CD4-positive, alpha-beta T cell (primary cell): ENCODE measurements at regions not wholly inside any gene's neighbourhood (a gene's known extent, or its start where the extent isn't known, plus 50 kb on each side); places are given as distances from the start of the nearest gene placed in this dataset.

Source experiments
- ATAC-seq: fragments of 200-7000 bp; cut with Tn5 transposase; one replicate; pipeline ENCODE4 v1.10.0; 2022; ENCODE audit warnings: mild to moderate bottlenecking; ENCODE audit not compliant: poor library complexity
- CTCF ChIA-PET: fragments of 350-600 bp; sonication (Branson Sonifier 250); formaldehyde crosslinking; loops from one replicate; lab custom pipeline; 2021; ENCODE audit warnings: antibody characterized with exemption, inconsistent platforms; lab: Charles Lee
- POLR2A ChIA-PET: fragments of 350-600 bp; sonication (Branson Sonifier 250); formaldehyde crosslinking; loops from one replicate; lab custom pipeline; 2021; ENCODE audit warnings: antibody characterized with exemption, inconsistent platforms; lab: Charles Lee
- DNase-seq, 14 experiments: peaks; one replicate each; pipeline ENCODE4 v3.0.0-alpha.2; 2013 to 2020; ENCODE audit warnings: mixed read lengths in 2 of 14
- H3K27ac ChIP-seq, 2 donors: one replicate each; pipeline versions ENCODE4 v1.5.1 to v1.7.0; 2013; ENCODE audit warnings: low read length in 2 of 2, low read depth in 1 of 2, mild to moderate bottlenecking in 1 of 2
- H3K27me3 ChIP-seq, 2 experiments: 1 replicate in 1 of 2; 2 replicates in 1 of 2; pipeline versions ENCODE4 v1.6.1 to v1.7.0; 2013; ENCODE audit warnings: low read length in 2 of 2, control low read depth in 1 of 2, mild to moderate bottlenecking in 1 of 2, moderate library complexity in 1 of 2; ENCODE audit not compliant: insufficient read depth in 2 of 2, control insufficient read depth in 1 of 2
- H3K36me3 ChIP-seq: one replicate; pipeline ENCODE4 v1.6.1; 2013; ENCODE audit warnings: low read length, control low read depth; ENCODE audit not compliant: insufficient read depth
- H3K4me1 ChIP-seq: one replicate; pipeline ENCODE4 v1.6.1; 2013; ENCODE audit warnings: low read length, control low read depth; ENCODE audit not compliant: insufficient read depth
- H3K4me3 ChIP-seq: one replicate; pipeline ENCODE4 v1.5.1; 2013; ENCODE audit warnings: mild to moderate bottlenecking, low read length, moderate library complexity
- H3K9me3 ChIP-seq, 2 experiments: 1 replicate in 1 of 2; 2 replicates in 1 of 2; pipeline versions ENCODE4 v1.6.1 to v1.7.0; 2013; ENCODE audit warnings: low read length in 2 of 2, mild to moderate bottlenecking in 2 of 2, control low read depth in 1 of 2, moderate library complexity in 1 of 2; ENCODE audit not compliant: control insufficient read depth in 1 of 2, insufficient read depth in 1 of 2
- H3K27ac Mint-ChIP-seq: one replicate; pipeline ENCODE4 v1.8.0; 2020; ENCODE audit warnings: mixed read lengths
- H3K27me3 Mint-ChIP-seq: one replicate; pipeline ENCODE4 v1.8.0; 2021; ENCODE audit warnings: mixed read lengths
- H3K36me3 Mint-ChIP-seq: one replicate; pipeline ENCODE4 v1.8.0; 2021; ENCODE audit warnings: low read depth, mixed read lengths
- H3K4me1 Mint-ChIP-seq: one replicate; pipeline ENCODE4 v1.8.0; 2021; ENCODE audit warnings: low read depth, mixed read lengths
- H3K4me3 Mint-ChIP-seq: one replicate; pipeline ENCODE4 v1.8.0; 2020; ENCODE audit warnings: mild to moderate bottlenecking, mixed read lengths
- H3K9me3 Mint-ChIP-seq: one replicate; pipeline ENCODE4 v1.8.0; 2020; ENCODE audit warnings: mixed read lengths
- CTCF ChIP-seq: fragments of 200-600 bp; IDR thresholded peaks from one replicate; pipeline ENCODE4 v1.8.0; 2022; ENCODE audit warnings: antibody characterized with exemption, mild to moderate bottlenecking
- intact Hi-C, 2 experiments: fragments of 100-400 bp; cut with DNase I in 1 of 2; cut with micrococcal nuclease in 1 of 2; formaldehyde crosslinking; loops; one replicate each; pipeline versions ENCODE4 v1.15.1 to v1.9.0; 2023 to 2025; cut with DNase I, micrococcal nuclease

DNA sequence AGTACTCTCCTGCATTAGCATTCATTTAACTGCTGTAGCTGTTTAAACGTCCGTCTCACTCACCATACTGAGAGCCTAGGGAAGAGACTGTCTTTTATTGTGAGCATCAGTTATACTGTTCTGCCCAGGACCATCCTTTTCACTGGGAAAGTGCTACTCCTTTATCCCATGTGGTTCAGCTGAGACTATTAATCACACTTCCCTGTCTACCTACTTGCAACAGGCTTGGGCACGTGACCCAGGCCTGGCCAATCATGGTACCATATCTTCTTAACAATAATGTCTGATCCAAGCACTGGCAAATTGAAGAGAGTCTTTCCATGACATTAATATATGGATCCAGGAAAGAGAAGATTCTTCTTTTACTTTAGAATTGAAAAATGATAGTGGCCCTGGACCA, 108.1 kb downstream of the TM2D1 start:
- ChIA-PET CTCF (no interaction called here), POLR2A (no interaction called here)
- no peaks in the 10 kb centered on the region for H3K9me3 Mint-ChIP-seq
- no peak for TF ChIP-seq CTCF
- Histone ChIP-seq H3K27me3 (no peaks in the 10 kb centered on the region), H3K36me3 (no peaks in the 10 kb centered on the region), H3K9me3 (no peaks in the 10 kb centered on the region), H3K27ac (no peak overlapping the region), H3K4me3 (no peak overlapping the region), H3K4me1 (no peaks in the 10 kb centered on the region)
- no peak for DNase-seq
- H3K27me3 Mint-ChIP-seq, result no peaks in the 10 kb centered on the region
- H3K4me3 Mint-ChIP-seq, result no peak overlapping the region
- H3K4me1 Mint-ChIP-seq, result no peaks in the 10 kb centered on the region
- no peaks in the 10 kb centered on the region for H3K36me3 Mint-ChIP-seq
- H3K27ac Mint-ChIP-seq, result no peak overlapping the region
- ATAC-seq, result no peak
- intact Hi-C loops, result no loop called here

- no peaks in the 10 kb centered on the region for H3K9me3 Mint-ChIP-seq
- no peak for TF ChIP-seq CTCF
- DNase-seq, result peak in 1 of 14 experiments; percentile 10
- Histone ChIP-seq H3K27ac (no peak overlapping the region), H3K4me1 (no peaks in the 10 kb centered on the region), H3K27me3 (no peaks in the 10 kb centered on the region), H3K36me3 (no peaks in the 10 kb centered on the region), H3K4me3 (no peak overlapping the region), H3K9me3 (no peaks in the 10 kb centered on the region)
- no peaks in the 10 kb centered on the region for H3K27me3 Mint-ChIP-seq
- ChIA-PET CTCF (no interaction called here), POLR2A (no interaction called here)
- ATAC-seq, result no peak
- intact Hi-C loops, result no loop called here
- H3K27ac Mint-ChIP-seq, result no peak overlapping the region
- no peak overlapping the region for H3K4me3 Mint-ChIP-seq
- no peaks in the 10 kb centered on the region for H3K36me3 Mint-ChIP-seq
- no peaks in the 10 kb centered on the region for H3K4me1 Mint-ChIP-seq
These were observed 112.3 kb downstream of the TM2D1 start for GRCh38 chr1:61612602-61613001.

- DNase-seq (no peak), ATAC-seq (no peak)
- Histone ChIP-seq H3K4me1 (no peaks in the 10 kb centered on the region), H3K4me3 (no peak overlapping the region), H3K9me3 (no peaks in the 10 kb centered on the region), H3K27me3 (no peaks in the 10 kb centered on the region), H3K36me3 (no peaks in the 10 kb centered on the region), H3K27ac (no peak overlapping the region)
- no peak for TF ChIP-seq CTCF
- Mint-ChIP-seq H3K9me3 (no peaks in the 10 kb centered on the region), H3K27ac (no peak overlapping the region), H3K4me3 (no peak overlapping the region), H3K27me3 (no peaks in the 10 kb centered on the region), H3K36me3 (no peaks in the 10 kb centered on the region), H3K4me1 (no peaks in the 10 kb centered on the region)
- ChIA-PET POLR2A (no interaction called here), CTCF (no interaction called here)
- intact Hi-C loops, result no loop called here
These were observed 115.9 kb downstream of the TM2D1 start for GRCh38 chr1:61609040-61609439.
